AG10803 (cell line): ENCODE measurements at regions not wholly inside any gene's neighbourhood (a gene's known extent, or its start where the extent isn't known, plus 50 kb on each side); places are given as distances from the start of the nearest gene placed in this dataset.

Source experiments
- DNase-seq: peaks from one replicate; pipeline ENCODE4 v3.0.0; 2010; ENCODE audit warnings: low read depth
- H3K4me3 ChIP-seq: 2 replicates; pipeline ENCODE4 v1.5.1; 2011; ENCODE audit warnings: mild to moderate bottlenecking, low read length, control low read depth
- CTCF ChIP-seq: conservative IDR thresholded peaks from 2 replicates; pipeline ENCODE4 v1.5.1; 2011; ENCODE audit warnings: mild to moderate bottlenecking, low read length, control low read depth, inconsistent platforms

GRCh38 chr2:56729212-56729611 lies 545.4 kb downstream of the CCDC85A start:
- no peak for TF ChIP-seq CTCF
- H3K4me3 ChIP-seq = no peak overlapping the region
- peak; percentile 26 for DNase-seq

- no peak overlapping the region for H3K4me3 ChIP-seq
- TF ChIP-seq CTCF = no peak
- no peak for DNase-seq
These were observed 549.2 kb downstream of the CCDC85A start for GRCh38 chr2:56732946-56733345.

DNA sequence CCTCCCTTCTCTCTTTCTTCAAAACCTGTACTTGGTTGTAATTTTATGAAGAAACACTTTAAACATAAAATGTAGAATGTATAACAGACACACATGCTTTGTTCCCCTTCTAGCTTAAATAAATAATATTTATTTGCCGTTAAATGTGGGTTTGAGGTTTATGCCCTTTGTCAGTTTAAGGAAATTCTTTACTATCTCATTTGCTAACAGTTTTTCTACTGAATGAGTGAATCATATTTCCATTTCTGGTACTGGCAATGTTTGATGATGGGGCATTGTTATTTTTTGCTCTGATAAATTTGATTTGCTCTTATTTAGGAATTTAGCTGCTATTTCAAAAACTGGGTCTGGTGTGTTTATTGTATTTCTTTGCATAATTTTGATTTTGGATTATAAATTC lies 555.6 kb downstream of the CCDC85A start:
- H3K4me3 ChIP-seq = no peak overlapping the region
- DNase-seq = peak; percentile 9
- no peak for TF ChIP-seq CTCF

DNA sequence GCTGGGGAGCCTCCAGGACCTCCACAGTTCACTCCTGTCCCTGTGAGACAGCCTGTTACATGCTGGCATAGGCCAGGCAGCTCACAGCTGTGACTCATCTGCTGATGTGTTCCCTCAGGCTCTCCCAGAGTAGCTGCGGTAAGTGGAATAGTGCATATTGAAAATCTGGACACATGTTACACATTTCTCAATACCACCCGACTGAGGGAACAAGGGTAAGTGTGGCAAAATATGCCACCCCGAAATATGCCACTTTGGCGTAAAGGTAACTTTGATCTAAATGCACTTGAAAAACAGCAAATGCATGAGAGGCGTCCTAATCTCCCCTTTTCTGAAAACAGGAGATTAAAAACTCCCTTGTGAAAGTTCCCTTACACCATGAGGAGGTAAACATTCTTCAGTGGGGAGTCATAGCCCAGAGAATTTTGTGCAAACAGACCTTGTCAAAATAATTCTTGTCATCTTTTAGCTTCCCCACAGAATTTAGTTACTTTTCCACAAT lies 557.9 kb downstream of the CCDC85A start:
- H3K4me3 ChIP-seq = peak overlapping the region; percentile 50
- DNase-seq = peak; percentile 93
- TF ChIP-seq CTCF = no peak

GRCh38 chr2:56743807-56744206 lies 560.0 kb downstream of the CCDC85A start:
- no peak for TF ChIP-seq CTCF
- no peak for DNase-seq
- no peak overlapping the region for H3K4me3 ChIP-seq

GRCh38 chr2:56749152-56749752 lies 565.5 kb downstream of the CCDC85A start:
- TF ChIP-seq CTCF = peak; percentile 69

DNA sequence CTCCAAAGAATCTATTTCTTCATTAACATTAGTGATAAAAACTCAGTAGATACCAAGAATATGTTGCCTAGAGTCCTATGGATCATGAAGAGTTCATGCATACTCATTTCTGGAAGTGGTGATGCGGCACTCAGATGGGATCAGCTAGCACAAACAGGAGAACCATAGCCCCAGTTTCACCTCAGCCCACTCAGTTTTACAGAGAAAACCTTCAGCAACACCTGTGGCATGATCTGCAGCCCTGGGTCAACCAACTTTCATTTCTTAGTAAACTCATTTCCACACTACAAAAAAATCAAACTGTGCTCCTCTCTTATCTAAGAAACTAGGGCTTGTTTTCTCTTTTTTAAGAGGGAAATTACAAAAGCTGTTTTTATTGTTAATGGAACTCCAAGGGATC lies 569.4 kb downstream of the CCDC85A start:
- H3K4me3 ChIP-seq = no peak overlapping the region
- no peak for TF ChIP-seq CTCF
- DNase-seq = no peak

More at GRCh38 chr2:56749152-56749752, 565.5 kb downstream of the CCDC85A start:
- no peak overlapping the region for H3K4me3 ChIP-seq
- DNase-seq = peak; percentile 53
